Type B pancreatic cell (in vitro differentiated cells): ENCODE measurements at regions not wholly inside any gene's neighbourhood (a gene's known extent, or its start where the extent isn't known, plus 50 kb on each side); places are given as distances from the start of the nearest gene placed in this dataset.

Source experiments
- DNase-seq: peaks from one replicate; pipeline ENCODE4 v3.0.0; 2021; ENCODE audit warnings: mixed read lengths; ENCODE audit not compliant: unreplicated experiment; ENCODE audit errors: extremely low spot score
- H3K27ac Mint-ChIP-seq: 2 replicates; pipeline ENCODE4 v1.8.0; 2021; ENCODE audit warnings: mild to moderate bottlenecking, mixed read lengths
- H3K27me3 Mint-ChIP-seq: 2 replicates; pipeline ENCODE4 v1.8.0; 2021; ENCODE audit warnings: mixed read lengths
- H3K36me3 Mint-ChIP-seq: 2 replicates; pipeline ENCODE4 v1.8.0; 2021; ENCODE audit warnings: mixed read lengths
- H3K4me1 Mint-ChIP-seq: one replicate; pipeline ENCODE4 v1.8.0; 2021; ENCODE audit warnings: mixed read lengths; ENCODE audit not compliant: unreplicated experiment
- H3K4me3 Mint-ChIP-seq: 2 replicates; pipeline ENCODE4 v1.8.0; 2021; ENCODE audit warnings: mild to moderate bottlenecking, mixed read lengths
- H3K9me3 Mint-ChIP-seq: 2 replicates; pipeline ENCODE4 v1.8.0; 2021; ENCODE audit warnings: mixed read lengths
- CTCF ChIP-seq: fragments of 200-600 bp; sonication (generic); conservative IDR thresholded peaks from 2 replicates; pipeline ENCODE4 v1.5.0; 2021; ENCODE audit warnings: antibody characterized with exemption, mild to moderate bottlenecking

DNA sequence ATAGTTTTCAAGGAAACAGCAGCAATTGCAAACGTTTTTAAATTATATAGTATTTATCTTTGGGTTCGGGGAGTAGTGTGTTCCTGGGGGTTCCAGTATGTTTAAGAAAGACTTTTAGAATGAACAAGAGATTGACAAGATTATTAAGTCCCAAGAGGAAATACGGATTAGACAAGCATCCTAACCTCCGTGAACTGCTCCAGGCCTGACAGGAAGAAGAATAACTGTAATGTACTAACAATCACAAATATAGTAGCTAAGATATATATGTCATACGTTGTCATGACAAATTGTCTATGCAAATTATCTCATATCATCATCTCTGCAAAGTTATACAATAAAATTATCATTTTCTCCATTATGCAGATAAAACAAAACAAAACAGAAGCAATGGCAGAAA lies 1397.2 kb downstream of the MRPL39 start:
- no peak overlapping the region for H3K4me3 Mint-ChIP-seq
- no peaks in the 10 kb centered on the region for H3K36me3 Mint-ChIP-seq
- no peak for DNase-seq
- TF ChIP-seq CTCF = no peak
- H3K27me3 Mint-ChIP-seq = no peaks in the 10 kb centered on the region
- no peaks in the 10 kb centered on the region for H3K4me1 Mint-ChIP-seq
- H3K9me3 Mint-ChIP-seq = peaks cover 8% of the 10 kb centered on the region
- H3K27ac Mint-ChIP-seq = no peak overlapping the region

- Mint-ChIP-seq H3K4me3 (no peak overlapping the region), H3K36me3 (no peaks in the 10 kb centered on the region), H3K9me3 (peaks cover 8% of the 10 kb centered on the region), H3K27me3 (no peaks in the 10 kb centered on the region), H3K4me1 (no peaks in the 10 kb centered on the region), H3K27ac (no peak overlapping the region)
- TF ChIP-seq CTCF = no peak
- DNase-seq = peak; percentile 62
These were observed 1398.6 kb downstream of the MRPL39 start for GRCh38 chr21:24208562-24209260.

- Mint-ChIP-seq H3K4me3 (no peak overlapping the region), H3K27me3 (no peaks in the 10 kb centered on the region), H3K9me3 (peaks cover 8% of the 10 kb centered on the region), H3K27ac (no peak overlapping the region), H3K4me1 (no peaks in the 10 kb centered on the region), H3K36me3 (no peaks in the 10 kb centered on the region)
- TF ChIP-seq CTCF = no peak
- no peak for DNase-seq
These were observed 1402.0 kb downstream of the MRPL39 start for GRCh38 chr21:24205319-24205718.

- H3K27me3 Mint-ChIP-seq = no peaks in the 10 kb centered on the region
- no peak overlapping the region for H3K27ac Mint-ChIP-seq
- no peaks in the 10 kb centered on the region for H3K4me1 Mint-ChIP-seq
- DNase-seq = no peak
- peaks cover 1% of the 10 kb centered on the region for H3K9me3 Mint-ChIP-seq
- no peaks in the 10 kb centered on the region for H3K36me3 Mint-ChIP-seq
- no peak overlapping the region for H3K4me3 Mint-ChIP-seq
- TF ChIP-seq CTCF = no peak
These were observed 1402.6 kb downstream of the MRPL39 start for GRCh38 chr21:24204641-24205040.

DNA sequence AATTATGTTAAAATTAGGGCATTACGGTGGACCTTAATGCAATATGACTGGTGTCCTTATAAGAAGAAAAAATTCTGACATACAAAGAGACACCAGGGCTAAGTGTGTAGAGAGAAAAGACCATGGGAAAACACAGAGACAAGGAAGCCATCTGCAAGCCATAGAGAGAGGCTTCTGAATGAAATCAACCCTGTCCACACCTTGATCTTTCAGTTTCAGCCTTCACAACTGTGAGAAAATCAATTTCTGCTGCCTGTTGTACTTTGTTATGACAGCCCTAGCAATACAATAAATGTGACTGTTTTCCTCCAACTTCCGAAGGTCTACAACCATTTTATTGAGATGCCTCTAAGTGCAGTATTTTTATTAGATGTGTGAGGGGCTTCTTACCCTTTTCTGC lies 1407.2 kb downstream of the MRPL39 start:
- no peak overlapping the region for H3K4me3 Mint-ChIP-seq
- no peak for TF ChIP-seq CTCF
- no peaks in the 10 kb centered on the region for H3K9me3 Mint-ChIP-seq
- DNase-seq = no peak
- H3K4me1 Mint-ChIP-seq = no peaks in the 10 kb centered on the region
- no peaks in the 10 kb centered on the region for H3K27me3 Mint-ChIP-seq
- H3K27ac Mint-ChIP-seq = no peak overlapping the region
- no peaks in the 10 kb centered on the region for H3K36me3 Mint-ChIP-seq

- H3K36me3 Mint-ChIP-seq = no peaks in the 10 kb centered on the region
- no peak overlapping the region for H3K4me3 Mint-ChIP-seq
- TF ChIP-seq CTCF = no peak
- H3K9me3 Mint-ChIP-seq = no peaks in the 10 kb centered on the region
- DNase-seq = no peak
- H3K4me1 Mint-ChIP-seq = no peaks in the 10 kb centered on the region
- no peak overlapping the region for H3K27ac Mint-ChIP-seq
- no peaks in the 10 kb centered on the region for H3K27me3 Mint-ChIP-seq
These were observed 1409.4 kb downstream of the MRPL39 start for GRCh38 chr21:24197923-24198322.
